ENCODE measurements at regions not wholly inside any gene's neighbourhood (a gene's known extent, or its start where the extent isn't known, plus 50 kb on each side); places are given as distances from the start of the nearest gene placed in this dataset.
A peak's percentile ranks its signal among the peaks of the same experiment; 100 is the strongest.

DNA sequence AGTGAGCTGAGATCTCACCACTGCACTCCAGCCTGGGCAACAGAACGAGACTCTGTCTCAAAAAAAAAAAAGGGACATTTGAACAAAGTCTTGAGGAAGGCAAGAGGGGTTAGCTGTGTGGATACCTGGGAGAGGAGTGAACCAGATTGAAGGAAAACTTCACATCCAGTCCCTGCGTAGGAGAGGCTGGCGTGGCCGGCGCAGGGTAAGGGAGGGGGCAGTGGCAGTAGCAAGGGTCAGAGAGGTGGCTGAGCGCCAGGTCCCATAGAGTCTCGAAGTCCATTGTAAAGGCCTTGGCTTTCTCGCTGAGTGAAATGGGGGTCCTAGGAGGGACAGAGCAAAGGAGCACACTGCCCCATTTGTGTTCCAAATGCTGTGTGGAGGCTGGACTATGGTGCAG, 171.8 kb upstream of the WSCD1 start:
- ATAC-seq: no peak
- Mint-ChIP-seq H3K27me3 (ENCODE audit: insufficient read depth, low read depth, poor library complexity) (peaks cover 8% of the 10 kb centered on the region), H3K9me3 (peaks cover 16% of the 10 kb centered on the region), H3K4me1 (peaks cover 27% of the 10 kb centered on the region), H3K36me3 (ENCODE audit: low read depth) (peaks cover 6% of the 10 kb centered on the region), H3K27ac (no peak overlapping the region), H3K4me3 (no peak overlapping the region)
- peaks cover 27% of the 10 kb centered on the region for H3K4me1 ChIP-seq (ENCODE audit: insufficient read depth)
- H3K79me2 ChIP-seq (replicated peaks; ENCODE audit: insufficient read depth): no peaks in the 10 kb centered on the region
- no peak for DNase-seq (ENCODE audit: low spot score)
- no peak overlapping the region for H3K27ac ChIP-seq (ENCODE audit: low read depth)
- no peaks in the 10 kb centered on the region for H3K27me3 ChIP-seq (ENCODE audit: insufficient read depth)
- H3K4me3 ChIP-seq: no peak overlapping the region
- H3K4me2 ChIP-seq: no peak overlapping the region
- H3F3A ChIP-seq (replicated peaks; ENCODE audit: low read depth): peaks cover 5% of the 10 kb centered on the region; the same call in 1 of the 2 replicates
- H4K20me1 ChIP-seq (replicated peaks; ENCODE audit: insufficient read depth): no peaks in the 10 kb centered on the region
- H2AFZ ChIP-seq: 0 out of 2 replicates have a peak overlapping the region, but pooled peaks have one; percentile 23
- H3K36me3 ChIP-seq (ENCODE audit: insufficient read depth): peaks cover 2% of the 10 kb centered on the region; the same call in 1 of the 2 replicates
- peaks cover 9% of the 10 kb centered on the region; the same call in 1 of the 2 replicates for H3K9me2 ChIP-seq (ENCODE audit: insufficient read depth)
- TF ChIP-seq JUNB (IDR thresholded peaks at IDR 0.05; ENCODE audit: unreplicated experiment) (no peak), STAT1 (IDR thresholded peaks at IDR 0.05; ENCODE audit: unreplicated experiment) (no peak), ZNF331 (CRISPR knock-in tag; IDR thresholded peaks at IDR 0.05; ENCODE audit: low read depth) (no peak)

DNA sequence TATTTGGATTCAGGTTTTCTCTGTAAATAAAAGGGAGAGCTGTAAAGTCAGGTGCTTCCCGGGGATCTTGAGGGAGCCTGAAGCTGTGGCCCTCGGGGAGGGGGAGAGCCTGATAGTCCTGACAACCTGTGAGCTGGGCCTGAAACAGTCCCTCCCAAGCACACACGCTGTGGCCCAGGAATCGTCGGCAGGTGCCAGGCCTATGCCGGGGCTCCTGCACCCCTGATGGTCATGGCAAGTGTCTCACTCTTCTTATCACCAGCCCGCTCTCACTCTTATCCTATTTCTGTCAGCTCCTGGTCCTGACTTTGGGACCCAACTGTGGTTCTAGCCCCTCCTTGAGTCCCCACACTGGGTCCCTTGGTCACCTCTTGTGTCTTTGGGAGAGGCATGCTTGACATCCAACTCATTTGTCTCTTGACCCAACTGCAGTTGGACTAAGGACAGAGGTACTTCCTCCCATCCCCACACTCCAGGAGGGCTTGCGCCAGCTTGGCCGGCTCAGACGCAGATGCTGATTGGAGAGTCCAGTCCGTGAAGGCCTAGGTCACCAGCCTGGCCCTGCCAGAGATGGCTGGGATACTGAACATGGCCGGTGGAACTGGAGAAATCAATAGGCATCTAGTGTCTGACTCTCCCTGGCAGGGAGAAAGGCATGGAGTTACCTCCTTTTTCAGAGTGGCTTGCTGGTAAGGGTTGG, 170.5 kb upstream of the WSCD1 start:
- Histone ChIP-seq H3K4me2 (no peak overlapping the region), H2AFZ (no peak overlapping the region), H3K9me2 (ENCODE audit: insufficient read depth) (peaks cover 9% of the 10 kb centered on the region; the same call in 1 of the 2 replicates), H4K20me1 (replicated peaks; ENCODE audit: insufficient read depth) (no peaks in the 10 kb centered on the region), H3K79me2 (replicated peaks; ENCODE audit: insufficient read depth) (no peaks in the 10 kb centered on the region), H3K36me3 (ENCODE audit: insufficient read depth) (peaks cover 7% of the 10 kb centered on the region; the same call in 1 of the 2 replicates), H3K27me3 (ENCODE audit: insufficient read depth) (no peaks in the 10 kb centered on the region), H3K27ac (ENCODE audit: low read depth) (no peak overlapping the region), H3K4me3 (no peak overlapping the region), H3K4me1 (ENCODE audit: insufficient read depth) (peaks cover 24% of the 10 kb centered on the region), H3F3A (replicated peaks; ENCODE audit: low read depth) (peaks cover 5% of the 10 kb centered on the region; the same call in 1 of the 2 replicates)
- TF ChIP-seq, protein P1, sequence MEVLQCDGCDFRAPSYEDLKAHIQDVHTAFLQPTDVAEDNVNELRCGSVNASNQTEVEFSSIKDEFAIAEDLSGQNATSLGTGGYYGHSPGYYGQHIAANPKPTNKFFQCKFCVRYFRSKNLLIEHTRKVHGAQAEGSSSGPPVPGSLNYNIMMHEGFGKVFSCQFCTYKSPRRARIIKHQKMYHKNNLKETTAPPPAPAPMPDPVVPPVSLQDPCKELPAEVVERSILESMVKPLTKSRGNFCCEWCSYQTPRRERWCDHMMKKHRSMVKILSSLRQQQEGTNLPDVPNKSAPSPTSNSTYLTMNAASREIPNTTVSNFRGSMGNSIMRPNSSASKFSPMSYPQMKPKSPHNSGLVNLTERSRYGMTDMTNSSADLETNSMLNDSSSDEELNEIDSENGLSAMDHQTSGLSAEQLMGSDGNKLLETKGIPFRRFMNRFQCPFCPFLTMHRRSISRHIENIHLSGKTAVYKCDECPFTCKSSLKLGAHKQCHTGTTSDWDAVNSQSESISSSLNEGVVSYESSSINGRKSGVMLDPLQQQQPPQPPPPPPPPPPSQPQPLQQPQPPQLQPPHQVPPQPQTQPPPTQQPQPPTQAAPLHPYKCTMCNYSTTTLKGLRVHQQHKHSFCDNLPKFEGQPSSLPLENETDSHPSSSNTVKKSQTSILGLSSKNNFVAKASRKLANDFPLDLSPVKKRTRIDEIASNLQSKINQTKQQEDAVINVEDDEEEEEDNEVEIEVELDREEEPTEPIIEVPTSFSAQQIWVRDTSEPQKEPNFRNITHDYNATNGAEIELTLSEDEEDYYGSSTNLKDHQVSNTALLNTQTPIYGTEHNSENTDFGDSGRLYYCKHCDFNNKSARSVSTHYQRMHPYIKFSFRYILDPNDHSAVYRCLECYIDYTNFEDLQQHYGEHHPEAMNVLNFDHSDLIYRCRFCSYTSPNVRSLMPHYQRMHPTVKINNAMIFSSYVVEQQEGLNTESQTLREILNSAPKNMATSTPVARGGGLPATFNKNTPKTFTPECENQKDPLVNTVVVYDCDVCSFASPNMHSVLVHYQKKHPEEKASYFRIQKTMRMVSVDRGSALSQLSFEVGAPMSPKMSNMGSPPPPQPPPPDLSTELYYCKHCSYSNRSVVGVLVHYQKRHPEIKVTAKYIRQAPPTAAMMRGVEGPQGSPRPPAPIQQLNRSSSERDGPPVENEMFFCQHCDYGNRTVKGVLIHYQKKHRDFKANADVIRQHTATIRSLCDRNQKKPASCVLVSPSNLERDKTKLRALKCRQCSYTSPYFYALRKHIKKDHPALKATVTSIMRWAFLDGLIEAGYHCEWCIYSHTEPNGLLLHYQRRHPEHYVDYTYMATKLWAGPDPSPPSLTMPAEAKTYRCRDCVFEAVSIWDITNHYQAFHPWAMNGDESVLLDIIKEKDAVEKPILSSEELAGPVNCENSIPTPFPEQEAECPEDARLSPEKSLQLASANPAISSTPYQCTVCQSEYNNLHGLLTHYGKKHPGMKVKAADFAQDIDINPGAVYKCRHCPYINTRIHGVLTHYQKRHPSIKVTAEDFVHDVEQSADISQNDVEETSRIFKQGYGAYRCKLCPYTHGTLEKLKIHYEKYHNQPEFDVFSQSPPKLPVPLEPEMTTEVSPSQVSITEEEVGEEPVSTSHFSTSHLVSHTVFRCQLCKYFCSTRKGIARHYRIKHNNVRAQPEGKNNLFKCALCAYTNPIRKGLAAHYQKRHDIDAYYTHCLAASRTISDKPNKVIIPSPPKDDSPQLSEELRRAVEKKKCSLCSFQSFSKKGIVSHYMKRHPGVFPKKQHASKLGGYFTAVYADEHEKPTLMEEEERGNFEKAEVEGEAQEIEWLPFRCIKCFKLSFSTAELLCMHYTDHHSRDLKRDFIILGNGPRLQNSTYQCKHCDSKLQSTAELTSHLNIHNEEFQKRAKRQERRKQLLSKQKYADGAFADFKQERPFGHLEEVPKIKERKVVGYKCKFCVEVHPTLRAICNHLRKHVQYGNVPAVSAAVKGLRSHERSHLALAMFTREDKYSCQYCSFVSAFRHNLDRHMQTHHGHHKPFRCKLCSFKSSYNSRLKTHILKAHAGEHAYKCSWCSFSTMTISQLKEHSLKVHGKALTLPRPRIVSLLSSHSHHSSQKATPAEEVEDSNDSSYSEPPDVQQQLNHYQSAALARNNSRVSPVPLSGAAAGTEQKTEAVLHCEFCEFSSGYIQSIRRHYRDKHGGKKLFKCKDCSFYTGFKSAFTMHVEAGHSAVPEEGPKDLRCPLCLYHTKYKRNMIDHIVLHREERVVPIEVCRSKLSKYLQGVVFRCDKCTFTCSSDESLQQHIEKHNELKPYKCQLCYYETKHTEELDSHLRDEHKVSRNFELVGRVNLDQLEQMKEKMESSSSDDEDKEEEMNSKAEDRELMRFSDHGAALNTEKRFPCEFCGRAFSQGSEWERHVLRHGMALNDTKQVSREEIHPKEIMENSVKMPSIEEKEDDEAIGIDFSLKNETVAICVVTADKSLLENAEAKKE (CRISPR knock-in tag; IDR thresholded peaks at IDR 0.05): no peak
- TF ChIP-seq ZNF114 (CRISPR knock-in tag; IDR thresholded peaks at IDR 0.05) (no peak), NANOG (IDR thresholded peaks at IDR 0.05; ENCODE audit: borderline replicate concordance) (no peak)
- TF ChIP-seq, protein P2, sequence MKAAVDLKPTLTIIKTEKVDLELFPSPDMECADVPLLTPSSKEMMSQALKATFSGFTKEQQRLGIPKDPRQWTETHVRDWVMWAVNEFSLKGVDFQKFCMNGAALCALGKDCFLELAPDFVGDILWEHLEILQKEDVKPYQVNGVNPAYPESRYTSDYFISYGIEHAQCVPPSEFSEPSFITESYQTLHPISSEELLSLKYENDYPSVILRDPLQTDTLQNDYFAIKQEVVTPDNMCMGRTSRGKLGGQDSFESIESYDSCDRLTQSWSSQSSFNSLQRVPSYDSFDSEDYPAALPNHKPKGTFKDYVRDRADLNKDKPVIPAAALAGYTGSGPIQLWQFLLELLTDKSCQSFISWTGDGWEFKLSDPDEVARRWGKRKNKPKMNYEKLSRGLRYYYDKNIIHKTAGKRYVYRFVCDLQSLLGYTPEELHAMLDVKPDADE (IDR thresholded peaks at IDR 0.05): no peak
- peaks cover 8% of the 10 kb centered on the region for H3K27me3 Mint-ChIP-seq (ENCODE audit: insufficient read depth, low read depth, poor library complexity)
- peaks cover 16% of the 10 kb centered on the region for H3K36me3 Mint-ChIP-seq (ENCODE audit: low read depth)
- H3K27ac Mint-ChIP-seq: no peak overlapping the region
- peaks cover 23% of the 10 kb centered on the region for H3K4me1 Mint-ChIP-seq
- H3K4me3 Mint-ChIP-seq: no peak overlapping the region
- no peak for DNase-seq (ENCODE audit: low spot score)
- ATAC-seq: no peak
- H3K9me3 Mint-ChIP-seq: peaks cover 28% of the 10 kb centered on the region
